H9 (cell line): ENCODE measurements at regions not wholly inside any gene's neighbourhood (a gene's known extent, or its start where the extent isn't known, plus 50 kb on each side); places are given as distances from the start of the nearest gene placed in this dataset.

ENCODE experiments used
- DNase-seq: peaks from one replicate; pipeline ENCODE4 v3.0.0-alpha.2; 2017
- H2AFZ ChIP-seq: one replicate; pipeline ENCODE4 v1.6.1; 2013; ENCODE audit warnings: mild to moderate bottlenecking, low read length, control low read depth, moderate library complexity
- H2AK5ac ChIP-seq: 2 replicates; pipeline ENCODE4 v1.6.1; 2013; ENCODE audit warnings: low read length, control low read depth, mixed read lengths; ENCODE audit not compliant: insufficient read length
- H2BK120ac ChIP-seq: one replicate; pipeline ENCODE4 v1.6.1; 2013; ENCODE audit warnings: low read depth, mild to moderate bottlenecking, low read length, control low read depth, inconsistent platforms; ENCODE audit not compliant: poor library complexity, severe bottlenecking
- H2BK12ac ChIP-seq: 2 replicates; pipeline ENCODE4 v1.6.1; 2013; ENCODE audit warnings: low read length, control low read depth, mixed read lengths, low read depth; ENCODE audit not compliant: insufficient read length
- H2BK15ac ChIP-seq: 2 replicates; pipeline ENCODE4 v1.6.1; 2013; ENCODE audit warnings: low read depth, low read length, control low read depth
- H2BK20ac ChIP-seq: one replicate; pipeline ENCODE4 v1.6.1; 2013; ENCODE audit warnings: low read depth, mild to moderate bottlenecking, low read length, control low read depth, inconsistent platforms; ENCODE audit not compliant: poor library complexity, severe bottlenecking
- H2BK5ac ChIP-seq: 2 replicates; pipeline ENCODE4 v1.6.1; 2013; ENCODE audit warnings: low read length, control low read depth, mixed read lengths; ENCODE audit not compliant: insufficient read length
- H3K14ac ChIP-seq: 2 replicates; pipeline ENCODE4 v1.6.1; 2013; ENCODE audit warnings: low read length, control low read depth; ENCODE audit not compliant: insufficient read depth
- H3K18ac ChIP-seq: 2 replicates; pipeline ENCODE4 v1.6.1; 2013; ENCODE audit warnings: low read depth, mild to moderate bottlenecking, mixed read lengths, low read length, control low read depth; ENCODE audit not compliant: insufficient read length
- H3K23ac ChIP-seq: 2 replicates; pipeline ENCODE4 v1.6.1; 2013; ENCODE audit warnings: low read length, control low read depth, mixed read lengths, low read depth; ENCODE audit not compliant: insufficient read length
- H3K23me2 ChIP-seq: 2 replicates; pipeline ENCODE4 v1.6.1; 2013; ENCODE audit warnings: low read depth, mild to moderate bottlenecking, mixed read lengths, low read length, control low read depth; ENCODE audit not compliant: insufficient read length, poor library complexity, severe bottlenecking
- H3K27ac ChIP-seq: 2 replicates; pipeline ENCODE4 v1.5.1; 2013; ENCODE audit warnings: low read length, control low read depth, mixed read lengths, low read depth; ENCODE audit not compliant: insufficient read length
- H3K27me3 ChIP-seq: 2 replicates; pipeline ENCODE4 v1.6.1; 2013; ENCODE audit warnings: low read length, control low read depth, inconsistent platforms; ENCODE audit not compliant: insufficient read depth
- H3K4ac ChIP-seq: 2 replicates; pipeline ENCODE4 v1.6.1; 2013; ENCODE audit warnings: low read depth, mild to moderate bottlenecking, control low read depth, inconsistent platforms, low read length, moderate library complexity
- H3K4me1 ChIP-seq: 2 replicates; pipeline ENCODE4 v1.6.1; 2013; ENCODE audit warnings: low read length, control low read depth, inconsistent platforms; ENCODE audit not compliant: insufficient read depth
- H3K4me2 ChIP-seq: 2 replicates; pipeline ENCODE4 v1.6.1; 2013; ENCODE audit warnings: low read length, control low read depth, mixed read lengths; ENCODE audit not compliant: insufficient read length, insufficient read depth
- H3K56ac ChIP-seq: 2 replicates; pipeline ENCODE4 v1.6.1; 2013; ENCODE audit warnings: low read depth, mild to moderate bottlenecking, mixed read lengths, low read length, control low read depth; ENCODE audit not compliant: insufficient read length
- H3K79me1 ChIP-seq: 2 replicates; pipeline ENCODE4 v1.6.1; 2013; ENCODE audit warnings: low read depth, mild to moderate bottlenecking, moderate library complexity, low read length, control low read depth, inconsistent platforms; ENCODE audit not compliant: insufficient read depth, poor library complexity, severe bottlenecking
- H3K79me2 ChIP-seq: 2 replicates; pipeline ENCODE4 v1.6.1; 2013; ENCODE audit warnings: low read length, control low read depth, inconsistent platforms; ENCODE audit not compliant: insufficient read depth
- H3K9ac ChIP-seq: 2 replicates; pipeline ENCODE4 v1.6.1; 2013; ENCODE audit warnings: low read length, control low read depth, mixed read lengths; ENCODE audit not compliant: insufficient read length; ENCODE audit errors: extremely low read depth
- H3K9me3 ChIP-seq: one replicate; pipeline ENCODE4 v1.6.1; 2013; ENCODE audit warnings: low read depth, low read length, inconsistent platforms; ENCODE audit not compliant: control insufficient read depth
- H3T11ph ChIP-seq: one replicate; pipeline ENCODE4 v1.6.1; 2013; ENCODE audit warnings: mild to moderate bottlenecking, low read length, control low read depth, inconsistent platforms
- H4K20me1 ChIP-seq: one replicate; pipeline ENCODE4 v1.6.1; 2013; ENCODE audit not compliant: control insufficient read depth, insufficient read length, insufficient read depth
- H4K5ac ChIP-seq: 2 replicates; pipeline ENCODE4 v1.6.1; 2013; ENCODE audit warnings: low read depth, mild to moderate bottlenecking, mixed read lengths, low read length, control low read depth; ENCODE audit not compliant: insufficient read length
- H4K8ac ChIP-seq: replicated peaks from 2 replicates; pipeline ENCODE4 v1.6.1; 2013; ENCODE audit warnings: low read length, control low read depth, mixed read lengths, low read depth; ENCODE audit not compliant: insufficient read length
- H4K91ac ChIP-seq: 2 replicates; pipeline ENCODE4 v1.6.1; 2013; ENCODE audit warnings: low read depth, mild to moderate bottlenecking, moderate library complexity, mixed read lengths, low read length, control low read depth; ENCODE audit not compliant: insufficient read length
- H3K27ac Mint-ChIP-seq, 3 experiments: 2 replicates in 2 of 3; 3 replicates in 1 of 3; pipeline ENCODE4 v1.8.0; 2020 to 2021; ENCODE audit warnings: mixed read lengths in 3 of 3, mild to moderate bottlenecking in 1 of 3, moderate library complexity in 1 of 3
- H3K27me3 Mint-ChIP-seq: 2 replicates; pipeline ENCODE4 v1.8.0; 2021; ENCODE audit warnings: low read depth, mild to moderate bottlenecking, moderate library complexity, mixed read lengths
- H3K36me3 Mint-ChIP-seq, 3 experiments: 2 replicates in 2 of 3; 3 replicates in 1 of 3; pipeline ENCODE4 v1.8.0; 2020 to 2021; ENCODE audit warnings: low read depth in 3 of 3, mixed read lengths in 3 of 3; ENCODE audit not compliant: insufficient read depth in 1 of 3
- H3K4me1 Mint-ChIP-seq, 2 experiments: 2 replicates each; pipeline ENCODE4 v1.8.0; 2020; ENCODE audit warnings: mixed read lengths in 2 of 2
- H3K4me3 Mint-ChIP-seq, 2 experiments: 2 replicates in 1 of 2; 3 replicates in 1 of 2; pipeline ENCODE4 v1.8.0; 2020 to 2021; ENCODE audit warnings: mild to moderate bottlenecking in 2 of 2, mixed read lengths in 2 of 2, moderate library complexity in 1 of 2
- H3K9me3 Mint-ChIP-seq, 2 experiments: 2 replicates in 1 of 2; 3 replicates in 1 of 2; pipeline ENCODE4 v1.8.0; 2020; ENCODE audit warnings: mild to moderate bottlenecking in 2 of 2, mixed read lengths in 2 of 2, moderate library complexity in 1 of 2
- CTCF ChIP-seq: fragments of 200-600 bp; sonication (generic); conservative IDR thresholded peaks from 3 replicates; pipeline ENCODE4 v1.8.0; 2021; ENCODE audit warnings: antibody characterized with exemption, mild to moderate bottlenecking
- WGBS: extraction: QIAGEN DNeasy Blood & Tissue Kit; methylation state at CpG from one replicate; pipeline ENCODE4 v1.1.7; 2013; ENCODE audit warnings: missing lambda C conversion rate, low lambda C conversion rate, mixed read lengths; ENCODE audit not compliant: insufficient read length; ENCODE audit errors: extremely low coverage; 5-methylcytosine and 5-hydroxymethylcytosine counted together

- Histone ChIP-seq H3T11ph (no peak overlapping the region), H2BK12ac (no peak overlapping the region), H2BK20ac (no peak overlapping the region), H4K20me1 (no peaks in the 10 kb centered on the region), H3K4me2 (no peak overlapping the region), H3K79me2 (no peaks in the 10 kb centered on the region), H2AK5ac (no peak overlapping the region), H3K23me2 (no peaks in the 10 kb centered on the region), H2AFZ (no peak overlapping the region), H4K8ac (no peak overlapping the region), H3K4ac (no peak overlapping the region), H4K5ac (no peak overlapping the region), H2BK120ac (no peak overlapping the region), H3K4me1 (no peaks in the 10 kb centered on the region), H3K27ac (no peak overlapping the region), H3K79me1 (no peaks in the 10 kb centered on the region), H3K18ac (no peak overlapping the region), H2BK5ac (no peak overlapping the region), H3K9ac (no peak overlapping the region), H3K23ac (no peak overlapping the region), H2BK15ac (no peak overlapping the region), H4K91ac (no peak overlapping the region), H3K9me3 (no peaks in the 10 kb centered on the region), H3K56ac (no peak overlapping the region), H3K14ac (no peak overlapping the region), H3K27me3 (no peaks in the 10 kb centered on the region)
- H3K4me1 Mint-ChIP-seq = 0 out of 4 replicates have a peak, but pooled peaks cover 0 to 3% of the 10 kb centered on the region in 2 experiments
- H3K36me3 Mint-ChIP-seq = no peaks in the 10 kb centered on the region
- TF ChIP-seq CTCF = no peak
- no peak overlapping the region; a peak in 1 of 7 replicates for H3K27ac Mint-ChIP-seq
- no CpG with 5 or more reads among the region's 4 CpGs for WGBS
- H3K4me3 Mint-ChIP-seq = no peak overlapping the region
- no peak for DNase-seq
- H3K27me3 Mint-ChIP-seq = no peaks in the 10 kb centered on the region
- H3K9me3 Mint-ChIP-seq = no peaks in the 10 kb centered on the region
Measured at GRCh38 chr6:48037946-48038345, 73.1 kb downstream of the PTCHD4 start.
